ENCODE measurements at regions not wholly inside any gene's neighbourhood (a gene's known extent, or its start where the extent isn't known, plus 50 kb on each side); places are given as distances from the start of the nearest gene placed in this dataset.

- TF ChIP-seq CTCF (IDR thresholded peaks at IDR 0.05; ENCODE audit: insufficient read depth, low read depth, low read length) (no peak), EZH2 (IDR thresholded peaks at IDR 0.05; ENCODE audit: insufficient read depth, low read length) (no peak)
Observed at GRCh38 chr7:68458010-68458908, 1140.0 kb upstream of the AUTS2 start.

Measured in astrocyte (in vitro differentiated cells and primary cell).